ENCODE measurements at regions not wholly inside any gene's neighbourhood (a gene's known extent, or its start where the extent isn't known, plus 50 kb on each side); places are given as distances from the start of the nearest gene placed in this dataset.

DNA sequence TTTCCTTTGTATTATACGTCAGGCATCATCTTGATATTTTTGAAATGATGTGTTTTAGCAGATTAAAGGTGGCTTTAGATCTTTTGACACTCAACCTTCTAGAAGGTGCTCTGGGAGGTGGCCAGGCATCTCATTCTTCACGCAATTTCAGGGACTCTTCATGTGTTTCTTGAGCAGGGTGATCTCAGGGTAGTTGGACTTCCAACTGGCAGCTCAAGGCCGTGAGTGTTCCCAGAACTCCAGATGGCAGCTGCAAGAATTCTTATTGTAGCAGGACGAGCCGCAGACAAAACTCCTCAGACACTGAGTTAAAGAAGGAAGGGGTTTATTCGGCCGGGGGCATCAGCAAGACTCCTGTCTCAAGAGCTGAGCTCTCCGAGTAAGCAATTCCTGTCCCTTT, 82.5 kb upstream of the UBAC2 start:
- DNase-seq (ENCODE audit: low spot score in 2 of 2), result no peak
- intact Hi-C loops (cut with DNase I; ENCODE audit: low total_unique reads), result loop anchor here (10.0 kb wide), 1 partner anchor 133 kb away; no protein-coding TSS in a partner anchor
- no peaks in the 10 kb centered on the region for H3K4me1 ChIP-seq

DNA sequence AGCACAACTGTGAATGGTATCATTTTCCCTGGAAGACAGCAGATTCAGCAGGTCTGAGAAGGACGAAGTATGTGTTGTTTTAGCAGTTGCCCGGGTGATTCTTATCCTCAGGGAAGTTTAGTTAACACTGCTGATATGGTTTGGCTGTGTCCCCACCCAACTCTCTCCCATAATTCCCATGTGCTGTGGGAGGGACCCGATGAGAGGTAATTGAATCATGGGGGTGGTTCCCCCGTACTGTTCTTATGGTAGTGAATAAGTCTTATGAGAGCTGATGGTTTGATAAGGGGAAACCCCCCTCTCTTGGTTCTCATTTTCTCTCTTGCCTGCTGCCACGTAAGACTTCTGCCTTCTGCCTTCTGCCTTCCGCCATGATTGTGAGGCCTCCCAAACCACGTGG, 81.0 kb upstream of the UBAC2 start:
- no peaks in the 10 kb centered on the region for H3K4me1 ChIP-seq
- H3K9me3 ChIP-seq, result no peaks in the 10 kb centered on the region
- DNase-seq (ENCODE audit: low spot score in 2 of 2), result no peak
- peaks cover 0 to 11% of the 10 kb centered on the region in 2 donors for H3K27me3 ChIP-seq
- no peak overlapping the region for H3K27ac ChIP-seq
- no peaks in the 10 kb centered on the region for H3K36me3 ChIP-seq
- TF ChIP-seq POLR2AphosphoS5 (IDR thresholded peaks at IDR 0.05), result no peak
- no peak for TF ChIP-seq POLR2A (IDR thresholded peaks at IDR 0.05)
- TF ChIP-seq, protein P1, sequence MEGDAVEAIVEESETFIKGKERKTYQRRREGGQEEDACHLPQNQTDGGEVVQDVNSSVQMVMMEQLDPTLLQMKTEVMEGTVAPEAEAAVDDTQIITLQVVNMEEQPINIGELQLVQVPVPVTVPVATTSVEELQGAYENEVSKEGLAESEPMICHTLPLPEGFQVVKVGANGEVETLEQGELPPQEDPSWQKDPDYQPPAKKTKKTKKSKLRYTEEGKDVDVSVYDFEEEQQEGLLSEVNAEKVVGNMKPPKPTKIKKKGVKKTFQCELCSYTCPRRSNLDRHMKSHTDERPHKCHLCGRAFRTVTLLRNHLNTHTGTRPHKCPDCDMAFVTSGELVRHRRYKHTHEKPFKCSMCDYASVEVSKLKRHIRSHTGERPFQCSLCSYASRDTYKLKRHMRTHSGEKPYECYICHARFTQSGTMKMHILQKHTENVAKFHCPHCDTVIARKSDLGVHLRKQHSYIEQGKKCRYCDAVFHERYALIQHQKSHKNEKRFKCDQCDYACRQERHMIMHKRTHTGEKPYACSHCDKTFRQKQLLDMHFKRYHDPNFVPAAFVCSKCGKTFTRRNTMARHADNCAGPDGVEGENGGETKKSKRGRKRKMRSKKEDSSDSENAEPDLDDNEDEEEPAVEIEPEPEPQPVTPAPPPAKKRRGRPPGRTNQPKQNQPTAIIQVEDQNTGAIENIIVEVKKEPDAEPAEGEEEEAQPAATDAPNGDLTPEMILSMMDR (IDR thresholded peaks at IDR 0.05), result no peak
- intact Hi-C loops (cut with DNase I; ENCODE audit: low total_unique reads), result loop anchor here (10.0 kb wide), 1 partner anchor 135 kb away; no protein-coding TSS in a partner anchor
- no peak overlapping the region for H3K4me3 ChIP-seq

More for the DNA sequence above, 82.5 kb upstream of the UBAC2 start:
- Histone ChIP-seq H3K27me3 (no peaks in the 10 kb centered on the region), H3K36me3 (no peaks in the 10 kb centered on the region), H3K9me3 (no peaks in the 10 kb centered on the region), H3K27ac (no peak overlapping the region), H3K4me3 (no peak overlapping the region)
- TF ChIP-seq POLR2AphosphoS5 (IDR thresholded peaks at IDR 0.05), result no peak
- no peak for TF ChIP-seq POLR2A (IDR thresholded peaks at IDR 0.05)
- TF ChIP-seq, protein P1 (IDR thresholded peaks at IDR 0.05), result no peak

DNA sequence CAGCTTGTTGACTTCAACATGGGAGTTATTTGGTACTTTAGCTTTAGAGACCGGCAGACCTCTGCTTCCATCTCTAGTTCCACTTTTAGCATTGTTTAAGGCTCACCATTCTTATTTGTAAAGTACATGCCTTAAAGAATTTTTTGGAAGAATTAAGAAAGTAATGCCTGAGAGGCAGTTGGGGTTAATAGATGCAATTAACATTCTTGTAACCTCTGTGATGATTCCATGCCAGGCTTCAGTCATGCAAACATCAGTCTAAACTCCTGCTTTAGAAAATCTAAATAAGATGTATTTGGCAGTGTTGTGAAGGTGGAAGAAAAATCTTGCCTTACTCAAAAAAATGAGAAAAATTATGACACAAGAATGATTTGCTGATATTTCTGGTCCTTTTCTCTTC, 79.9 kb upstream of the UBAC2 start:
- Histone ChIP-seq H3K4me1 (no peaks in the 10 kb centered on the region), H3K9me3 (no peaks in the 10 kb centered on the region), H3K4me3 (no peak overlapping the region), H3K27me3 (peaks cover 0 to 11% of the 10 kb centered on the region in 2 donors), H3K36me3 (no peaks in the 10 kb centered on the region), H3K27ac (no peak overlapping the region)
- TF ChIP-seq, protein P1 (IDR thresholded peaks at IDR 0.05), result no peak
- TF ChIP-seq POLR2A (IDR thresholded peaks at IDR 0.05) (no peak), POLR2AphosphoS5 (IDR thresholded peaks at IDR 0.05) (no peak)
- intact Hi-C loops (cut with DNase I; ENCODE audit: low total_unique reads), result no loop called here
- DNase-seq (ENCODE audit: low spot score in 2 of 2), result no peak

DNA sequence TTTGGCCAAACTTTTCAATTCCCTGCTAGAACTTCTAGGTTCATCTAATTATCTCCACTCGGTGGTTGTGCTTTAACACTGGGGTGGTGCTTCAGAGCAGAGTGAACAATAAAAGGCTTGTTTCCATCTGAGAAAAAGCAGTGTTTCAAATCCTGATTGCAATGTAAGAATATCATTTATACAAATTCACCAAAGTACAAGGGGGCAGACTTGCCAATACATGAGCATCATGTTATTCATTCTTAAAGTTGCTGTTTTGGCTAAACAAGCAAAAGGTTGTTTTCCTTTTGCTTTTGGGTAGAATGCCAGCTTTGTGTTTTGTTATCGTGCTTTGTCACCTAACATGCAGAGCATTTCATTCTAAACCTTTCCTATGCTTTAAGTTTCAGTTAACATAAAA, 78.5 kb upstream of the UBAC2 start:
- Histone ChIP-seq H3K4me3 (no peak overlapping the region), H3K27ac (no peak overlapping the region), H3K27me3 (peaks cover 0 to 11% of the 10 kb centered on the region in 2 donors), H3K9me3 (no peaks in the 10 kb centered on the region), H3K4me1 (no peaks in the 10 kb centered on the region), H3K36me3 (no peaks in the 10 kb centered on the region)
- intact Hi-C loops (cut with DNase I; ENCODE audit: low total_unique reads), result no loop called here
- TF ChIP-seq, protein P1 (IDR thresholded peaks at IDR 0.05), result no peak
- TF ChIP-seq POLR2AphosphoS5 (IDR thresholded peaks at IDR 0.05) (no peak), POLR2A (IDR thresholded peaks at IDR 0.05) (no peak)
- no peak for DNase-seq (ENCODE audit: low spot score in 2 of 2)

DNA sequence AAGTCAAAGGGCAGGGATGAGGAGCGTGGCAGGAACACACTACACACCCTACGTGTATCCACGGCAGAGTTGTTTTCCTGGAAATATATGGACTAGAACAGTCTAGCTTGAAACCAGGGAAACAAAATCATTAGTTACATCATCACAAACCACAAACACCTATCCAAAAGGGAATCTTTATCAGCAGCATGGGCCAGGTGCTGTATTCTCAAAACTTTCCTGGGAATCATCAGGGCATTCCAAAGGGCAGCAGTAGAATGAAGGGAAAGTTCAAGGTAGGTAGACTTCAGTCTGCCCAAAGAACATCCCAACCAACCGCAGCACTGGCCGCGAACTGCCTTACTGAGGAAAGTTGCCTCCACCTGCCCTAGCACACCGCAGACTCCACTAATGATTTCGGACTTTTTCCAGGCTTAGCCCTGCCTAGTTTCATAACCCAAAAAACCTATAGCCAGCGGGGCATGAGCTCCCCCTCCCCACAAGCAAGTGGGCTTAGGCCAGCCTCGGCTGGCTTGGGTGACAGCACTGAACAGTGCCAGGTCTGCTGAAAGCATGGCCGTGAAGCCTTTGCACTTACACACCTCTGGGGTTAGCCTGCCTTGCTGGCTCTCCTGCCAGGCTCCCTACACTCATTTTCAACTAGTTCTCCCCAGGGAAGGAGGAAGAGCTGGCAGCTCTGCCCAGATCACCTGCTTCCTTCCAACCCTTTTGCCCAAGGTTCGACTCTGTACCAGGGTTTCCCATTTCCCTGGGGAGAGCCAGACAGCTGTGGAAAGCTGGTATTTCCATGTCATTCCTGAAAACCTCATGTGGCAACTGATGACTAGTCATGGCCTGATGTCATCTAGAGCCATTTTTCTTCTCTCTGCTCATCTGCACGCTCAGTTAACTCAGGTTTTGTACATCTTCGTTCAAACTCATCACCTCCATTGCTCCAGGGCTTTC, 77.3 kb upstream of the UBAC2 start:
- TF ChIP-seq POLR2AphosphoS5 (IDR thresholded peaks at IDR 0.05) (no peak), POLR2A (IDR thresholded peaks at IDR 0.05) (no peak)
- TF ChIP-seq, protein P1 (IDR thresholded peaks at IDR 0.05), result no peak
- peaks cover 0 to 11% of the 10 kb centered on the region in 2 donors for H3K27me3 ChIP-seq
- no peaks in the 10 kb centered on the region for H3K36me3 ChIP-seq
- H3K4me3 ChIP-seq, result no peak overlapping the region
- intact Hi-C loops (cut with DNase I; ENCODE audit: low total_unique reads), result no loop called here
- H3K9me3 ChIP-seq, result no peaks in the 10 kb centered on the region
- no peak overlapping the region for H3K27ac ChIP-seq
- DNase-seq (ENCODE audit: low spot score in 2 of 2), result no peak
- no peaks in the 10 kb centered on the region for H3K4me1 ChIP-seq

All from breast epithelium (tissue), 4 donors.